Left lung (tissue), 4 donors: ENCODE measurements at regions not wholly inside any gene's neighbourhood (a gene's known extent, or its start where the extent isn't known, plus 50 kb on each side); places are given as distances from the start of the nearest gene placed in this dataset.

Experiments
- ATAC-seq: fragments of 200-7000 bp; cut with Tn5 transposase; one replicate; pipeline ENCODE4 v1.9.1; 2020; ENCODE audit warnings: moderate library complexity
- DNase-seq, 4 donors: peaks; one replicate each; pipeline ENCODE4 v3.0.0-alpha.2; 2013 to 2020
- H3K27ac ChIP-seq, 2 donors: fragments of 200-600 bp; sonication (generic) in 1 of 2; one replicate each; pipeline versions ENCODE4 v1.5.0 to v1.8.0; 2020 to 2021
- H3K27me3 ChIP-seq, 2 donors: fragments of 200-600 bp; sonication (generic) in 1 of 2; one replicate each; pipeline versions ENCODE4 v1.5.0 to v1.8.0; 2020 to 2021
- H3K36me3 ChIP-seq, 2 donors: fragments of 200-600 bp; sonication (generic) in 1 of 2; one replicate each; pipeline versions ENCODE4 v1.5.0 to v1.8.0; 2020 to 2021
- H3K4me1 ChIP-seq, 2 donors: fragments of 200-600 bp; one replicate each; pipeline ENCODE4 v1.8.0; 2021
- H3K4me3 ChIP-seq, 2 donors: fragments of 200-600 bp; sonication (generic) in 1 of 2; one replicate each; pipeline versions ENCODE4 v1.5.0 to v1.8.0; 2020 to 2021; ENCODE audit warnings: mild to moderate bottlenecking in 1 of 2
- H3K9me3 ChIP-seq, 2 donors: fragments of 200-600 bp; sonication (generic) in 1 of 2; one replicate each; pipeline versions ENCODE4 v1.5.0 to v1.8.0; 2020 to 2021
- CTCF ChIP-seq, 2 donors: fragments of 200-600 bp; sonication (generic) in 1 of 2; IDR thresholded peaks; one replicate each; pipeline versions ENCODE4 v1.5.0 to v1.8.0; 2021; ENCODE audit warnings: antibody characterized with exemption in 2 of 2
- intact Hi-C, 2 donors: fragments of 100-400 bp; cut with DNase I; formaldehyde crosslinking; loops; one replicate each; pipeline versions ENCODE4 v1.11.2 to v1.14.2; 2022
- donor health status: DM: no; HTN: yes; CAD: no.
- donor health status: DM: no; HTN: no; CAD: no.

GRCh38 chr3:74546426-74546825, 68.0 kb downstream of the CNTN3 start:
- ATAC-seq = no peak
- H3K36me3 ChIP-seq = no peaks in the 10 kb centered on the region
- H3K4me1 ChIP-seq = no peaks in the 10 kb centered on the region
- no peak for TF ChIP-seq CTCF (IDR thresholded peaks at IDR 0.05)
- no peaks in the 10 kb centered on the region for H3K27me3 ChIP-seq
- H3K4me3 ChIP-seq = no peak overlapping the region
- no peak for DNase-seq
- H3K27ac ChIP-seq = no peak overlapping the region
- intact Hi-C loops = no loop called here
- no peaks in the 10 kb centered on the region for H3K9me3 ChIP-seq

GRCh38 chr3:74542441-74542840, 72.0 kb downstream of the CNTN3 start:
- no peaks in the 10 kb centered on the region for H3K9me3 ChIP-seq
- ATAC-seq (no peak), DNase-seq (no peak)
- H3K27ac ChIP-seq = no peak overlapping the region
- H3K36me3 ChIP-seq = no peaks in the 10 kb centered on the region
- TF ChIP-seq CTCF (IDR thresholded peaks at IDR 0.05) = no peak
- H3K4me1 ChIP-seq = peaks cover 0 to 5% of the 10 kb centered on the region in 2 donors
- intact Hi-C loops = no loop called here
- no peak overlapping the region for H3K4me3 ChIP-seq
- no peaks in the 10 kb centered on the region for H3K27me3 ChIP-seq

GRCh38 chr3:74539876-74540275, 74.6 kb downstream of the CNTN3 start:
- no peaks in the 10 kb centered on the region for H3K27me3 ChIP-seq
- H3K4me3 ChIP-seq = no peak overlapping the region
- H3K36me3 ChIP-seq = no peaks in the 10 kb centered on the region
- DNase-seq = peak in 2 of 4 donors; percentile 24 to 67
- no peak for TF ChIP-seq CTCF (IDR thresholded peaks at IDR 0.05)
- H3K9me3 ChIP-seq = no peaks in the 10 kb centered on the region
- intact Hi-C loops = no loop called here
- H3K4me1 ChIP-seq = peaks cover 0 to 5% of the 10 kb centered on the region in 2 donors
- no peak for ATAC-seq
- H3K27ac ChIP-seq = no peak overlapping the region

- TF ChIP-seq CTCF (IDR thresholded peaks at IDR 0.05) = no peak
- no peak for DNase-seq
- Histone ChIP-seq H3K4me1 (peaks cover 0 to 5% of the 10 kb centered on the region in 2 donors), H3K27ac (no peak overlapping the region), H3K36me3 (no peaks in the 10 kb centered on the region), H3K9me3 (no peaks in the 10 kb centered on the region), H3K4me3 (no peak overlapping the region), H3K27me3 (no peaks in the 10 kb centered on the region)
- intact Hi-C loops = no loop called here
- no peak for ATAC-seq
These were observed 75.8 kb downstream of the CNTN3 start for GRCh38 chr3:74538669-74539068.

GRCh38 chr3:74537857-74538256, 76.6 kb downstream of the CNTN3 start:
- no peak overlapping the region for H3K4me3 ChIP-seq
- no peaks in the 10 kb centered on the region for H3K27me3 ChIP-seq
- H3K4me1 ChIP-seq = peaks cover 0 to 5% of the 10 kb centered on the region in 2 donors
- H3K36me3 ChIP-seq = no peaks in the 10 kb centered on the region
- H3K27ac ChIP-seq = no peak overlapping the region
- H3K9me3 ChIP-seq = no peaks in the 10 kb centered on the region
- TF ChIP-seq CTCF (IDR thresholded peaks at IDR 0.05) = no peak
- no peak for DNase-seq
- intact Hi-C loops = no loop called here
- no peak for ATAC-seq
